ENCODE measurements at regions not wholly inside any gene's neighbourhood (a gene's known extent, or its start where the extent isn't known, plus 50 kb on each side); places are given as distances from the start of the nearest gene placed in this dataset.

- TF ChIP-seq, protein P1, sequence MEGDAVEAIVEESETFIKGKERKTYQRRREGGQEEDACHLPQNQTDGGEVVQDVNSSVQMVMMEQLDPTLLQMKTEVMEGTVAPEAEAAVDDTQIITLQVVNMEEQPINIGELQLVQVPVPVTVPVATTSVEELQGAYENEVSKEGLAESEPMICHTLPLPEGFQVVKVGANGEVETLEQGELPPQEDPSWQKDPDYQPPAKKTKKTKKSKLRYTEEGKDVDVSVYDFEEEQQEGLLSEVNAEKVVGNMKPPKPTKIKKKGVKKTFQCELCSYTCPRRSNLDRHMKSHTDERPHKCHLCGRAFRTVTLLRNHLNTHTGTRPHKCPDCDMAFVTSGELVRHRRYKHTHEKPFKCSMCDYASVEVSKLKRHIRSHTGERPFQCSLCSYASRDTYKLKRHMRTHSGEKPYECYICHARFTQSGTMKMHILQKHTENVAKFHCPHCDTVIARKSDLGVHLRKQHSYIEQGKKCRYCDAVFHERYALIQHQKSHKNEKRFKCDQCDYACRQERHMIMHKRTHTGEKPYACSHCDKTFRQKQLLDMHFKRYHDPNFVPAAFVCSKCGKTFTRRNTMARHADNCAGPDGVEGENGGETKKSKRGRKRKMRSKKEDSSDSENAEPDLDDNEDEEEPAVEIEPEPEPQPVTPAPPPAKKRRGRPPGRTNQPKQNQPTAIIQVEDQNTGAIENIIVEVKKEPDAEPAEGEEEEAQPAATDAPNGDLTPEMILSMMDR (IDR thresholded peaks at IDR 0.05) = no peak
- no peak for TF ChIP-seq EZH2 (IDR thresholded peaks at IDR 0.05)
Observed at GRCh38 chr10:64142395-64142794, 621.2 kb downstream of the REEP3 start.

Data from neural progenitor cell (in vitro differentiated cells).